ENCODE measurements at regions not wholly inside any gene's neighbourhood (a gene's known extent, or its start where the extent isn't known, plus 50 kb on each side); places are given as distances from the start of the nearest gene placed in this dataset.

- Mint-ChIP-seq H3K4me1 (ENCODE audit: unreplicated experiment) (no peaks in the 10 kb centered on the region), H3K9me3 (ENCODE audit: unreplicated experiment) (no peaks in the 10 kb centered on the region), H3K4me3 (ENCODE audit: unreplicated experiment) (no peak overlapping the region), H3K36me3 (ENCODE audit: low read depth, unreplicated experiment) (peaks cover 4% of the 10 kb centered on the region), H3K27me3 (ENCODE audit: unreplicated experiment) (peaks cover 3% of the 10 kb centered on the region), H3K27ac (ENCODE audit: unreplicated experiment) (no peak overlapping the region)
- no peak for TF ChIP-seq CTCF (IDR thresholded peaks at IDR 0.05; ENCODE audit: unreplicated experiment)
- DNase-seq (ENCODE audit: low spot score) = no peak
Observed at GRCh38 chr14:31969699-31970240, 107.3 kb upstream of the ARHGAP5 start.

GRCh38 chr14:31970744-31971143 is 106.4 kb upstream of the ARHGAP5 start:
- no peak for TF ChIP-seq CTCF (IDR thresholded peaks at IDR 0.05; ENCODE audit: unreplicated experiment)
- H3K4me3 Mint-ChIP-seq (ENCODE audit: unreplicated experiment) = no peak overlapping the region
- peaks cover 3% of the 10 kb centered on the region for H3K9me3 Mint-ChIP-seq (ENCODE audit: unreplicated experiment)
- H3K36me3 Mint-ChIP-seq (ENCODE audit: low read depth, unreplicated experiment) = peaks cover 6% of the 10 kb centered on the region
- no peaks in the 10 kb centered on the region for H3K4me1 Mint-ChIP-seq (ENCODE audit: unreplicated experiment)
- DNase-seq (ENCODE audit: low spot score) = no peak
- H3K27ac Mint-ChIP-seq (ENCODE audit: unreplicated experiment) = no peak overlapping the region
- H3K27me3 Mint-ChIP-seq (ENCODE audit: unreplicated experiment) = peaks cover 5% of the 10 kb centered on the region

GRCh38 chr14:31971612-31972011 is 105.5 kb upstream of the ARHGAP5 start:
- Mint-ChIP-seq H3K9me3 (ENCODE audit: unreplicated experiment) (peaks cover 5% of the 10 kb centered on the region), H3K4me1 (ENCODE audit: unreplicated experiment) (no peaks in the 10 kb centered on the region), H3K27ac (ENCODE audit: unreplicated experiment) (no peak overlapping the region), H3K4me3 (ENCODE audit: unreplicated experiment) (no peak overlapping the region), H3K27me3 (ENCODE audit: unreplicated experiment) (peaks cover 5% of the 10 kb centered on the region), H3K36me3 (ENCODE audit: low read depth, unreplicated experiment) (peaks cover 9% of the 10 kb centered on the region)
- no peak for DNase-seq (ENCODE audit: low spot score)
- no peak for TF ChIP-seq CTCF (IDR thresholded peaks at IDR 0.05; ENCODE audit: unreplicated experiment)

- Mint-ChIP-seq H3K27ac (ENCODE audit: unreplicated experiment) (no peak overlapping the region), H3K4me3 (ENCODE audit: unreplicated experiment) (no peak overlapping the region), H3K4me1 (ENCODE audit: unreplicated experiment) (no peaks in the 10 kb centered on the region), H3K9me3 (ENCODE audit: unreplicated experiment) (peaks cover 5% of the 10 kb centered on the region), H3K36me3 (ENCODE audit: low read depth, unreplicated experiment) (peaks cover 9% of the 10 kb centered on the region), H3K27me3 (ENCODE audit: unreplicated experiment) (peaks cover 5% of the 10 kb centered on the region)
- DNase-seq (ENCODE audit: low spot score) = no peak
- TF ChIP-seq CTCF (IDR thresholded peaks at IDR 0.05; ENCODE audit: unreplicated experiment) = no peak
Observed at GRCh38 chr14:31977001-31977556, 100.0 kb upstream of the ARHGAP5 start.

- Mint-ChIP-seq H3K9me3 (ENCODE audit: unreplicated experiment) (peaks cover 5% of the 10 kb centered on the region), H3K4me1 (ENCODE audit: unreplicated experiment) (no peaks in the 10 kb centered on the region), H3K27me3 (ENCODE audit: unreplicated experiment) (peaks cover 3% of the 10 kb centered on the region), H3K36me3 (ENCODE audit: low read depth, unreplicated experiment) (peaks cover 5% of the 10 kb centered on the region), H3K27ac (ENCODE audit: unreplicated experiment) (no peak overlapping the region), H3K4me3 (ENCODE audit: unreplicated experiment) (no peak overlapping the region)
- no peak for DNase-seq (ENCODE audit: low spot score)
- TF ChIP-seq CTCF (IDR thresholded peaks at IDR 0.05; ENCODE audit: unreplicated experiment) = no peak
Observed at GRCh38 chr14:31978423-31978822, 98.7 kb upstream of the ARHGAP5 start.
